Pancreas (tissue), 10 donors: ENCODE measurements at regions not wholly inside any gene's neighbourhood (a gene's known extent, or its start where the extent isn't known, plus 50 kb on each side); places are given as distances from the start of the nearest gene placed in this dataset.

Experiments used
- ATAC-seq, 4 donors: fragments of 200-7000 bp; cut with Tn5 transposase; one replicate each; pipeline versions ENCODE4 v1.8.0 to v1.9.1; 2020; ENCODE audit warnings: mild to moderate bottlenecking in 4 of 4, moderate library complexity in 4 of 4
- DNase-seq, 6 donors: peaks; one replicate each; pipeline ENCODE4 v3.0.0-alpha.2; 2020
- FAIRE-seq: peaks from 2 replicates; lab custom pipeline; 2012; peaks lifted over from hg19 to GRCh38; lab: Jason Lieb, UNC
- H3K27ac ChIP-seq, 4 donors: fragments of 200-600 bp; sonication (generic); 1 replicate in 3 of 4; 2 replicates in 1 of 4; pipeline versions ENCODE4 v1.5.0 to v1.8.0; 2020
- H3K27me3 ChIP-seq, 4 donors: fragments of 200-600 bp; one replicate each; pipeline ENCODE4 v1.8.0; 2021
- H3K36me3 ChIP-seq, 3 donors: fragments of 200-600 bp; sonication (generic) in 1 of 3; one replicate each; pipeline versions ENCODE4 v1.5.0 to v1.8.0; 2020 to 2021
- H3K4me1 ChIP-seq, 3 donors: fragments of 200-600 bp; one replicate each; pipeline ENCODE4 v1.8.0; 2021
- H3K4me3 ChIP-seq, 4 donors: fragments of 200-600 bp; sonication (generic) in 2 of 4; one replicate each; pipeline versions ENCODE4 v1.5.0 to v1.8.0; 2020 to 2021
- H3K9me3 ChIP-seq, 4 donors: fragments of 200-600 bp; one replicate each; pipeline ENCODE4 v1.8.0; 2021
- CTCF ChIP-seq, 4 donors: fragments of 200-600 bp; sonication (generic) in 3 of 4; IDR thresholded peaks; one replicate each; pipeline versions ENCODE4 v1.5.0 to v1.8.0; 2021; ENCODE audit warnings: antibody characterized with exemption in 4 of 4
- WGBS, 2 donors: extraction: QIAGEN DNeasy Blood & Tissue Kit; methylation state at CpG; one replicate each; pipeline ENCODE4 v1.1.7; 2013; 5-methylcytosine and 5-hydroxymethylcytosine counted together
- intact Hi-C, 3 donors: fragments of 100-400 bp; cut with DNase I; formaldehyde crosslinking; loops; one replicate each; pipeline versions ENCODE4 v1.11.1 to v1.14.2; 2022
- donor health status: healthy with polysubstance abuse.
- donor health status: DM: no; HTN: no; CAD: no; lungs with moderate emphysema.
- donor health status: DM: no; HTN: no; CAD: no.
- donor health status: control.
- donor health status: control.
- donor health status: Bipolar disorder and iron deficiency.
- donor health status: DM: yes; HTN: yes; CAD: no.
- donor health status: DM: no; HTN: no; CAD: no.
- donor health status: DM: no; HTN: no; CAD: no.
- donor health status: DM: yes; HTN: yes; CAD: no.

DNA sequence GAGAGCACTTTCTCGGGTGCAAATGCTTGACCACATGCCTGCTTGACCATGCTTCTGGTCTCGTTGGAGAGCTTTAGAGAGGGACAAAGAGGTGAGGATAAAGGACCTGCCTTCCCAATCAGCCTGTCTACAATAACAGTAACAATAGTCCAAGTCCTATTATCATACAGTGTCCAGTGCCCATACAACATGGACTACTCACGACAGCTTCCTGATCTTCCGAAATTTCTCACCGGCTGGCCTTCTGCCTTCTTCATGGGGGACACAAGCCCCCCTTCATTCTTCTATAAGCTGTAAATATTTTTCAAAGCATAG, 329.0 kb downstream of the PAX3 start:
- Histone ChIP-seq H3K36me3 (no peaks in the 10 kb centered on the region), H3K9me3 (no peaks in the 10 kb centered on the region), H3K4me3 (no peak overlapping the region), H3K27me3 (no peaks in the 10 kb centered on the region), H3K27ac (no peak overlapping the region), H3K4me1 (no peaks in the 10 kb centered on the region)
- WGBS, 2 donors = 65 to 67% methylated on average over 5 of the region's 5 CpGs
- no peak for TF ChIP-seq CTCF (IDR thresholded peaks at IDR 0.05)
- ATAC-seq (no peak), FAIRE-seq (no peak), DNase-seq (no peak)
- intact Hi-C loops = loop anchor here in 1 of 3 donors (10.0 kb wide), 2 partner anchors 395 to 1285 kb away; partner anchors contain the start of gene EPHA4

GRCh38 chr2:221969087-221969829, 329.5 kb downstream of the PAX3 start:
- peak in 3 of 4 donors; percentile 71 to 82 (median 79) for ATAC-seq
- Histone ChIP-seq H3K27me3 (no peaks in the 10 kb centered on the region), H3K4me3 (no peak overlapping the region), H3K4me1 (no peaks in the 10 kb centered on the region), H3K9me3 (no peaks in the 10 kb centered on the region), H3K27ac (no peak overlapping the region), H3K36me3 (no peaks in the 10 kb centered on the region)
- 30 to 33% methylated on average over 7 of the region's 7 CpGs for WGBS, 2 donors
- intact Hi-C loops = no loop called here
- peak; percentile 67 for FAIRE-seq
- DNase-seq = peak in 1 of 6 donors; percentile 43
- peak in 3 of 4 donors; percentile 36 to 45 (median 40) for TF ChIP-seq CTCF (IDR thresholded peaks at IDR 0.05)

GRCh38 chr2:221962186-221962585, 336.6 kb downstream of the PAX3 start:
- DNase-seq (no peak), FAIRE-seq (no peak), ATAC-seq (no peak)
- Histone ChIP-seq H3K9me3 (no peaks in the 10 kb centered on the region), H3K4me3 (no peak overlapping the region), H3K27ac (no peak overlapping the region), H3K27me3 (no peaks in the 10 kb centered on the region), H3K36me3 (no peaks in the 10 kb centered on the region), H3K4me1 (no peaks in the 10 kb centered on the region)
- intact Hi-C loops = no loop called here
- WGBS, 2 donors = 76 to 77% methylated on average over 5 of the region's 5 CpGs
- no peak for TF ChIP-seq CTCF (IDR thresholded peaks at IDR 0.05)

DNA sequence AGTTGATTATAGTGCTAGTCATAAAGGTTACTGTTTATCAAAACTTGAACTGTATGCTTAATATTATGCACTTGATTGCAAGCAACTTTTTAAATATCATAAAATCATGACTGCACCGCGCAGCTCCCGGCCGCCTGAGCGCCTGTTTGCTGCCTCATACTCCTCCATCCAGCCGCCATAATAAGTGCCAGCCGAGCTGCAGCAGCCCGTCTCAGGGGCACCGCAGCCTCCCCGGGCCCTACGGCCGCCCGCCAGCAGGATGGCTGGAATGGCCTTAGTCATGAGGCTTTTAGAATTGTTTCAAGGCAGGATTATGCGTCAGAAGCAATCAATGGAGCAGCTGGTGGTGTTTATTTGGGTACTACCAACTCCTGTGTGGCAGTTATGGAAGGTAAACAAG, 337.2 kb downstream of the PAX3 start:
- 89 to 91% methylated on average over 14 of the region's 14 CpGs for WGBS, 2 donors
- Histone ChIP-seq H3K36me3 (no peaks in the 10 kb centered on the region), H3K9me3 (no peaks in the 10 kb centered on the region), H3K4me1 (no peaks in the 10 kb centered on the region), H3K27ac (no peak overlapping the region), H3K27me3 (no peaks in the 10 kb centered on the region), H3K4me3 (no peak overlapping the region)
- intact Hi-C loops = no loop called here
- no peak for TF ChIP-seq CTCF (IDR thresholded peaks at IDR 0.05)
- DNase-seq = no peak
- no peak for ATAC-seq
- no peak for FAIRE-seq

GRCh38 chr2:221958224-221958623, 340.6 kb downstream of the PAX3 start:
- no peaks in the 10 kb centered on the region for H3K4me1 ChIP-seq
- intact Hi-C loops = no loop called here
- no peaks in the 10 kb centered on the region for H3K27me3 ChIP-seq
- H3K27ac ChIP-seq = no peak overlapping the region
- no peak overlapping the region for H3K4me3 ChIP-seq
- no peaks in the 10 kb centered on the region for H3K36me3 ChIP-seq
- TF ChIP-seq CTCF (IDR thresholded peaks at IDR 0.05) = no peak
- WGBS, 2 donors = 78 to 83% methylated on average over 2 of the region's 2 CpGs
- no peaks in the 10 kb centered on the region for H3K9me3 ChIP-seq
- no peak for DNase-seq
- ATAC-seq = no peak
- no peak for FAIRE-seq
